Left lung (tissue), 4 donors: ENCODE measurements at regions not wholly inside any gene's neighbourhood (a gene's known extent, or its start where the extent isn't known, plus 50 kb on each side); places are given as distances from the start of the nearest gene placed in this dataset.

Experiments
- ATAC-seq: fragments of 200-7000 bp; cut with Tn5 transposase; one replicate; pipeline ENCODE4 v1.9.1; 2020; ENCODE audit warnings: moderate library complexity
- DNase-seq, 4 donors: peaks; one replicate each; pipeline ENCODE4 v3.0.0-alpha.2; 2013 to 2020
- H3K27ac ChIP-seq, 2 donors: fragments of 200-600 bp; sonication (generic) in 1 of 2; one replicate each; pipeline versions ENCODE4 v1.5.0 to v1.8.0; 2020 to 2021
- H3K27me3 ChIP-seq, 2 donors: fragments of 200-600 bp; sonication (generic) in 1 of 2; one replicate each; pipeline versions ENCODE4 v1.5.0 to v1.8.0; 2020 to 2021
- H3K36me3 ChIP-seq, 2 donors: fragments of 200-600 bp; sonication (generic) in 1 of 2; one replicate each; pipeline versions ENCODE4 v1.5.0 to v1.8.0; 2020 to 2021
- H3K4me1 ChIP-seq, 2 donors: fragments of 200-600 bp; one replicate each; pipeline ENCODE4 v1.8.0; 2021
- H3K4me3 ChIP-seq, 2 donors: fragments of 200-600 bp; sonication (generic) in 1 of 2; one replicate each; pipeline versions ENCODE4 v1.5.0 to v1.8.0; 2020 to 2021; ENCODE audit warnings: mild to moderate bottlenecking in 1 of 2
- H3K9me3 ChIP-seq, 2 donors: fragments of 200-600 bp; sonication (generic) in 1 of 2; one replicate each; pipeline versions ENCODE4 v1.5.0 to v1.8.0; 2020 to 2021
- intact Hi-C, 2 donors: fragments of 100-400 bp; cut with DNase I; formaldehyde crosslinking; loops; one replicate each; pipeline versions ENCODE4 v1.11.2 to v1.14.2; 2022
- TF ChIP-seq, protein P1 (sequence below), 2 donors: fragments of 200-600 bp; sonication (generic) in 1 of 2; IDR thresholded peaks; one replicate each; pipeline versions ENCODE4 v1.5.0 to v1.8.0; 2021; ENCODE audit warnings: antibody characterized with exemption in 2 of 2
- donor health status: DM: no; HTN: yes; CAD: no.
- donor health status: DM: no; HTN: no; CAD: no.

- H3K27ac ChIP-seq = no peak overlapping the region
- H3K27me3 ChIP-seq = no peaks in the 10 kb centered on the region
- no peak for DNase-seq
- H3K4me1 ChIP-seq = no peaks in the 10 kb centered on the region
- TF ChIP-seq, protein P1, sequence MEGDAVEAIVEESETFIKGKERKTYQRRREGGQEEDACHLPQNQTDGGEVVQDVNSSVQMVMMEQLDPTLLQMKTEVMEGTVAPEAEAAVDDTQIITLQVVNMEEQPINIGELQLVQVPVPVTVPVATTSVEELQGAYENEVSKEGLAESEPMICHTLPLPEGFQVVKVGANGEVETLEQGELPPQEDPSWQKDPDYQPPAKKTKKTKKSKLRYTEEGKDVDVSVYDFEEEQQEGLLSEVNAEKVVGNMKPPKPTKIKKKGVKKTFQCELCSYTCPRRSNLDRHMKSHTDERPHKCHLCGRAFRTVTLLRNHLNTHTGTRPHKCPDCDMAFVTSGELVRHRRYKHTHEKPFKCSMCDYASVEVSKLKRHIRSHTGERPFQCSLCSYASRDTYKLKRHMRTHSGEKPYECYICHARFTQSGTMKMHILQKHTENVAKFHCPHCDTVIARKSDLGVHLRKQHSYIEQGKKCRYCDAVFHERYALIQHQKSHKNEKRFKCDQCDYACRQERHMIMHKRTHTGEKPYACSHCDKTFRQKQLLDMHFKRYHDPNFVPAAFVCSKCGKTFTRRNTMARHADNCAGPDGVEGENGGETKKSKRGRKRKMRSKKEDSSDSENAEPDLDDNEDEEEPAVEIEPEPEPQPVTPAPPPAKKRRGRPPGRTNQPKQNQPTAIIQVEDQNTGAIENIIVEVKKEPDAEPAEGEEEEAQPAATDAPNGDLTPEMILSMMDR (IDR thresholded peaks at IDR 0.05) = no peak
- no peak for ATAC-seq
- intact Hi-C loops = no loop called here
- H3K4me3 ChIP-seq = no peak overlapping the region
- no peaks in the 10 kb centered on the region for H3K36me3 ChIP-seq
- no peaks in the 10 kb centered on the region for H3K9me3 ChIP-seq
These were observed 462.2 kb upstream of the SLC10A2 start for GRCh38 chr13:103528437-103528836.

GRCh38 chr13:103525530-103525929, 459.3 kb upstream of the SLC10A2 start:
- Histone ChIP-seq H3K27me3 (no peaks in the 10 kb centered on the region), H3K27ac (no peak overlapping the region), H3K4me3 (no peak overlapping the region), H3K9me3 (no peaks in the 10 kb centered on the region), H3K36me3 (no peaks in the 10 kb centered on the region), H3K4me1 (no peaks in the 10 kb centered on the region)
- no peak for DNase-seq
- ATAC-seq = no peak
- intact Hi-C loops = no loop called here
- TF ChIP-seq, protein P1 (IDR thresholded peaks at IDR 0.05) = no peak

DNA sequence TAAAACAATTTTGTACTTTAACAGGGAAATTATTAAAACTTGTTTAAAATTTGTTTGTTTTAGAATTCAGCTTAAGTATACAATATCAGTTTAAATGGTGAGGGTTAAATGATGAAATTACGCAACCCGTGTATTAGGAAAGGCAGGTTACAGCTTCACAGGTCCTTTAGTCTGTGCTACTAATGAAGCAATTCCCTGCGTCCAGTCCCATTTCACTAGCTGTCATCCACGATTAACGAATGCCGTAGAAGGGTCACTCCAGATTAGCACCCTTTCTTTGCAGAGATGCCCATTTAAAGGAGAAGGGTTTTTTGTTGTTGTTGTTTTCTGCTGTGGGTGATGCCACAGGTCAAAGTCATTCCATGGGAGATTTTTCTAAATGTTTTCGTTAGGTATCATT, 457.6 kb upstream of the SLC10A2 start:
- Histone ChIP-seq H3K9me3 (no peaks in the 10 kb centered on the region), H3K27ac (no peak overlapping the region), H3K36me3 (no peaks in the 10 kb centered on the region), H3K4me3 (no peak overlapping the region), H3K4me1 (no peaks in the 10 kb centered on the region), H3K27me3 (no peaks in the 10 kb centered on the region)
- intact Hi-C loops = no loop called here
- TF ChIP-seq, protein P1 (IDR thresholded peaks at IDR 0.05) = no peak
- ATAC-seq (no peak), DNase-seq (no peak)

DNA sequence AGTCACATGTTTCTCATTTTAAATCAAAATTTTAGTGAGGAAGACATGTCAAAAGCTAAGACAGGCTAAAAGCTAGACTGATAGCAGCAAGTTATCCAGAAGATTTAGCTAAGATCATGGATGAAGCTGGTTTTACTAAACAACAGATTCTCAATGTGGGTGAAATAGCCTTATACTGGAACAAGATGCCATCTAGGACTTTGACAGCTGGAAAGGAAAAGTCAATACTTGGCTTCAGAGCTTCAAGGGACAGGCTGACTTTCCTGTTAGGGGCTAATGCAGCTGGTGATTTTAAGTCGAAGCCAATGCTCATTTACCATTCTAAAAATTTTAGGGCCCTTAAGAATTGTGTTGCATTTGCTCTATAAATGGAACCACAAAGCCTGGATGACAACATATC, 455.3 kb upstream of the SLC10A2 start:
- H3K4me3 ChIP-seq = no peak overlapping the region
- no peaks in the 10 kb centered on the region for H3K27me3 ChIP-seq
- TF ChIP-seq, protein P1 (IDR thresholded peaks at IDR 0.05) = no peak
- ATAC-seq (no peak), DNase-seq (no peak)
- no peaks in the 10 kb centered on the region for H3K9me3 ChIP-seq
- no peaks in the 10 kb centered on the region for H3K36me3 ChIP-seq
- H3K27ac ChIP-seq = no peak overlapping the region
- intact Hi-C loops = no loop called here
- no peaks in the 10 kb centered on the region for H3K4me1 ChIP-seq

GRCh38 chr13:103517768-103518102, 451.5 kb upstream of the SLC10A2 start:
- ATAC-seq (no peak), DNase-seq (no peak)
- Histone ChIP-seq H3K36me3 (no peaks in the 10 kb centered on the region), H3K27ac (no peak overlapping the region), H3K27me3 (no peaks in the 10 kb centered on the region), H3K9me3 (no peaks in the 10 kb centered on the region), H3K4me1 (no peaks in the 10 kb centered on the region), H3K4me3 (no peak overlapping the region)
- TF ChIP-seq, protein P1 (IDR thresholded peaks at IDR 0.05) = no peak
- intact Hi-C loops = no loop called here
